PC-3 (cell line): ENCODE measurements at regions not wholly inside any gene's neighbourhood (a gene's known extent, or its start where the extent isn't known, plus 50 kb on each side); places are given as distances from the start of the nearest gene placed in this dataset.

Experiments
- ATAC-seq: fragments of 200-7000 bp; cut with Tn5 transposase; 2 replicates; pipeline ENCODE4 v1.9.1; 2020; ENCODE audit warnings: mild to moderate bottlenecking, moderate library complexity
- BruUV-seq: library from RNA; stranded (reverse); fragments of 400-500 nt; replicated peaks from 2 replicates; lab custom pipeline; 2021; lab: Mats Ljungman, UMichigan
- CTCF ChIA-PET: fragments of 300-600 bp; sonication (Branson Sonifier 250); formaldehyde crosslinking; loops from one replicate; lab custom pipeline; 2022; ENCODE audit warnings: antibody characterized with exemption; lab: Charles Lee
- POLR2A ChIA-PET: fragments of 300-600 bp; sonication (Branson Sonifier 250); formaldehyde crosslinking; loops from one replicate; lab custom pipeline; 2022; ENCODE audit warnings: antibody characterized with exemption; ENCODE audit not compliant: unreplicated experiment; lab: Charles Lee
- DNase-seq: peaks from one replicate; pipeline ENCODE4 v3.0.0-alpha.2; 2015
- H2AFZ ChIP-seq: fragments of 300-600 bp; sonication (generic); 2 replicates; pipeline ENCODE4 v1.6.0; 2016; ENCODE audit warnings: antibody characterized with exemption, low read length
- H3F3A ChIP-seq: fragments of 300-600 bp; sonication (generic); one replicate; pipeline ENCODE4 v1.6.0; 2017; ENCODE audit warnings: antibody characterized with exemption, low read length, control low read depth, mild to moderate bottlenecking; ENCODE audit not compliant: unreplicated experiment
- H3K27ac ChIP-seq: fragments of 300-600 bp; sonication (generic); 2 replicates; pipeline ENCODE4 v1.5.1; 2016; ENCODE audit warnings: mild to moderate bottlenecking, low read length
- H3K27me3 ChIP-seq: fragments of 300-600 bp; sonication (generic); 2 replicates; pipeline ENCODE4 v1.6.1; 2016; ENCODE audit warnings: low read length, mixed read lengths
- H3K36me3 ChIP-seq: fragments of 300-600 bp; sonication (generic); 2 replicates; pipeline ENCODE4 v1.6.1; 2016; ENCODE audit warnings: low read depth, mixed run types, low read length, mixed read lengths
- H3K4me1 ChIP-seq: fragments of 300-600 bp; sonication (generic); 2 replicates; pipeline ENCODE4 v1.5.1; 2016; ENCODE audit warnings: low read length; ENCODE audit not compliant: insufficient read depth
- H3K4me2 ChIP-seq: fragments of 300-600 bp; sonication (generic); 2 replicates; pipeline ENCODE4 v1.6.0; 2016; ENCODE audit warnings: low read length
- H3K4me3 ChIP-seq: fragments of 300-600 bp; sonication (generic); 2 replicates; pipeline ENCODE4 v1.5.1; 2016; ENCODE audit warnings: mild to moderate bottlenecking, low read length, mixed read lengths
- H3K79me2 ChIP-seq: fragments of 300-600 bp; sonication (generic); 2 replicates; pipeline ENCODE4 v1.6.1; 2017; ENCODE audit warnings: low read length, mixed read lengths
- H3K9ac ChIP-seq: fragments of 300-600 bp; sonication (generic); 2 replicates; pipeline ENCODE4 v1.6.0; 2016; ENCODE audit warnings: mild to moderate bottlenecking, low read length
- H3K9me2 ChIP-seq: fragments of 300-600 bp; sonication (generic); replicated peaks from 2 replicates; pipeline ENCODE4 v1.6.1; 2016; ENCODE audit warnings: mixed run types, low read length, mixed read lengths
- H3K9me3 ChIP-seq: fragments of 300-600 bp; sonication (generic); 2 replicates; pipeline ENCODE4 v1.6.1; 2016; ENCODE audit warnings: low read length, mixed read lengths
- H4K20me1 ChIP-seq: fragments of 300-600 bp; sonication (generic); 2 replicates; pipeline ENCODE4 v1.6.1; 2016; ENCODE audit warnings: low read length, mixed read lengths
- EZH2 ChIP-seq: fragments of 300-600 bp; sonication (generic); IDR thresholded peaks from one replicate; pipeline ENCODE4 v1.6.1; 2017; ENCODE audit warnings: antibody characterized with exemption, mild to moderate bottlenecking, low read length; ENCODE audit not compliant: unreplicated experiment
- EZH2phosphoT487 ChIP-seq: fragments of 300-600 bp; sonication (generic); IDR thresholded peaks from 2 replicates; pipeline ENCODE4 v1.6.1; 2018; ENCODE audit warnings: mild to moderate bottlenecking, antibody characterized with exemption, low read length, borderline replicate concordance
- intact Hi-C: fragments of 100-400 bp; cut with micrococcal nuclease; formaldehyde crosslinking; loops from 2 replicates; pipeline ENCODE4 v1.9.0; 2023
- TF ChIP-seq, protein P1 (sequence below): fragments of 300-600 bp; sonication (generic); conservative IDR thresholded peaks from 2 replicates; pipeline ENCODE4 v1.5.1; 2017; ENCODE audit warnings: antibody characterized with exemption, low read depth, mild to moderate bottlenecking, low read length

DNA sequence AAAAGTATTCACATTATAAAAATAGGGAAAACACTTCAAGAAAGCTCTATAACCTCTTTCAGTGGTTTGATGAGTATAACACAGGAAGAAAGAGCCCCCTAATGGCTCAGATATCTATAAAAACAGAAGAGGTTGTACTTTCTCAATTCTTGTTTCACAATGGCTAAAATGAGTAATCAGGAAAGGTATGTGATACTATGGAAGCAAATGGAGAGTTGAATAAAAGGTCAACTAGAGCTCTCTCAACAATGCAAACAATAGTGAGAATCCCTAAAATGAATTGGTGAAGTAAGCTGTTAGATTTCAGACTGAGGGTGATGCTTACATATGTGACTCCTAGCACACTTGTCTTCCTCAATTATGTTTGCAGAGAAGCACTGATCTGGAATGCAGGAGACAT lies 584.6 kb upstream of the CDH18 start:
- Histone ChIP-seq H3K9ac (no peak overlapping the region), H3K27ac (no peak overlapping the region), H3K9me2 (no peaks in the 10 kb centered on the region), H3K9me3 (no peaks in the 10 kb centered on the region), H2AFZ (no peak overlapping the region), H3K4me3 (no peak overlapping the region), H3K79me2 (no peaks in the 10 kb centered on the region), H3K4me2 (peak overlapping the region; percentile 9), H3K36me3 (no peaks in the 10 kb centered on the region), H3K4me1 (peaks cover 16% of the 10 kb centered on the region), H4K20me1 (no peaks in the 10 kb centered on the region), H3F3A (no peaks in the 10 kb centered on the region), H3K27me3 (no peaks in the 10 kb centered on the region)
- DNase-seq (peak; percentile 93), ATAC-seq (peak; percentile 98)
- intact Hi-C loops: loop anchor here (5.0 kb wide), 1 partner anchor 285 kb away; no protein-coding TSS in a partner anchor
- no TSS peak for BruUV-seq
- TF ChIP-seq, protein P1, sequence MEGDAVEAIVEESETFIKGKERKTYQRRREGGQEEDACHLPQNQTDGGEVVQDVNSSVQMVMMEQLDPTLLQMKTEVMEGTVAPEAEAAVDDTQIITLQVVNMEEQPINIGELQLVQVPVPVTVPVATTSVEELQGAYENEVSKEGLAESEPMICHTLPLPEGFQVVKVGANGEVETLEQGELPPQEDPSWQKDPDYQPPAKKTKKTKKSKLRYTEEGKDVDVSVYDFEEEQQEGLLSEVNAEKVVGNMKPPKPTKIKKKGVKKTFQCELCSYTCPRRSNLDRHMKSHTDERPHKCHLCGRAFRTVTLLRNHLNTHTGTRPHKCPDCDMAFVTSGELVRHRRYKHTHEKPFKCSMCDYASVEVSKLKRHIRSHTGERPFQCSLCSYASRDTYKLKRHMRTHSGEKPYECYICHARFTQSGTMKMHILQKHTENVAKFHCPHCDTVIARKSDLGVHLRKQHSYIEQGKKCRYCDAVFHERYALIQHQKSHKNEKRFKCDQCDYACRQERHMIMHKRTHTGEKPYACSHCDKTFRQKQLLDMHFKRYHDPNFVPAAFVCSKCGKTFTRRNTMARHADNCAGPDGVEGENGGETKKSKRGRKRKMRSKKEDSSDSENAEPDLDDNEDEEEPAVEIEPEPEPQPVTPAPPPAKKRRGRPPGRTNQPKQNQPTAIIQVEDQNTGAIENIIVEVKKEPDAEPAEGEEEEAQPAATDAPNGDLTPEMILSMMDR: peak; percentile 69
- no peak for TF ChIP-seq EZH2
- ChIA-PET POLR2A (interaction anchor here (0.7 kb wide), 1 partner anchor 14 kb away, joined by 7 read pairs; no protein-coding TSS in a partner anchor), CTCF (interaction anchor here (0.6 to 1.3 kb wide), 3 partner anchors 22 to 549 kb away, joined by 3 to 4 read pairs (median 3); no protein-coding TSS in a partner anchor)

DNA sequence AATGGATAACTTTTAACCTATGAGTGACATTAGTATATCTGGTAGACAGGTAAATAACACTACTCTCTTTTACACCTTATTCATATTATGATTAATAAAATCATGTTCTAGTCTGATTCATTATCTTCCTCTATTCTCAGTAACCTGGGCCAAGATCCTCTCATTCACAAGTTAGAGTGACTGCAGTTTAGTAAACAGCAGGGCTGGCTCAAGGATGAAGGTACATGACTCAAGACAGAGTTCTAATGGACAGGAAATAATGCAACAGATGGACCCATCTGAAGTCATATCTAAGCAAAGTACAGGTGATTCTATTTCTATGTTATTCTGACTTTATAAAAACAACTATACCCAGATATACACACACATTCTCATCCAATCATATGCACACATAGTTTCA lies 582.5 kb upstream of the CDH18 start:
- ATAC-seq (peak; percentile 31; the same call in 1 of the 2 replicates), DNase-seq (peak; percentile 23)
- TF ChIP-seq, protein P1: no peak
- TF ChIP-seq EZH2 (no peak), EZH2phosphoT487 (no peak)
- Histone ChIP-seq H3K27ac (no peak overlapping the region), H4K20me1 (no peaks in the 10 kb centered on the region), H3K4me2 (no peak overlapping the region), H3K36me3 (no peaks in the 10 kb centered on the region), H3K4me3 (no peak overlapping the region), H2AFZ (no peak overlapping the region), H3K9ac (no peak overlapping the region), H3K27me3 (no peaks in the 10 kb centered on the region), H3F3A (no peaks in the 10 kb centered on the region), H3K9me2 (no peaks in the 10 kb centered on the region), H3K79me2 (no peaks in the 10 kb centered on the region), H3K9me3 (no peaks in the 10 kb centered on the region), H3K4me1 (peaks cover 16% of the 10 kb centered on the region)
- intact Hi-C loops: loop anchor here (5.0 kb wide), 1 partner anchor 283 kb away; no protein-coding TSS in a partner anchor
- POLR2A ChIA-PET: no interaction called here
- no TSS peak for BruUV-seq
- CTCF ChIA-PET: no interaction called here

DNA sequence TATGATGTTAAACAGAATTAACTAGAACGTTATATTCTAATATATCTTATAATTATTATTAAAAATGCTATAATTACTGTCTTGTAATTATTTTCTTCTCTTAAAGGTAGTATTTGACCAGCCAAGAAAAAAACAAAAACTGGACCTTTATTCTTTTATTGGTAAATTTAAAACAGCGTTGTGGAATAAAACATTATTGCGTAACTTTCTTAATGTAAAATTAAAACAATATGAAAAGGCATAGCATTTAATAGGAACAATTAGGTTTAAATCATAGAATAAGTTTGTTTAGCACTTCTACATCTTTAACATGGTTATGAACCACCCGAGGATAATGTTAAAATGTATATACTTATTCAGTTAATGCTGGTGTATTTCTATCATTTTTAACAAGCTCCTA lies 574.5 kb upstream of the CDH18 start:
- Histone ChIP-seq H2AFZ (no peak overlapping the region), H3K9me2 (no peaks in the 10 kb centered on the region), H3K9me3 (no peaks in the 10 kb centered on the region), H3K4me3 (no peak overlapping the region), H3K27me3 (no peaks in the 10 kb centered on the region), H3K79me2 (no peaks in the 10 kb centered on the region), H3K4me1 (peaks cover 3% of the 10 kb centered on the region; the same call in 1 of the 2 replicates), H3K4me2 (no peak overlapping the region), H3K9ac (no peak overlapping the region), H3F3A (no peaks in the 10 kb centered on the region), H4K20me1 (no peaks in the 10 kb centered on the region), H3K36me3 (no peaks in the 10 kb centered on the region), H3K27ac (no peak overlapping the region)
- ATAC-seq (no peak), DNase-seq (no peak)
- POLR2A ChIA-PET: no interaction called here
- intact Hi-C loops: no loop called here
- CTCF ChIA-PET: no interaction called here
- BruUV-seq: no TSS peak
- TF ChIP-seq EZH2phosphoT487 (no peak), EZH2 (no peak)
